ENCODE measurements at regions not wholly inside any gene's neighbourhood (a gene's known extent, or its start where the extent isn't known, plus 50 kb on each side); places are given as distances from the start of the nearest gene placed in this dataset.

GRCh38 chr4:82034878-82035277, 338.9 kb downstream of the HNRNPD start:
- TF ChIP-seq, protein P1, sequence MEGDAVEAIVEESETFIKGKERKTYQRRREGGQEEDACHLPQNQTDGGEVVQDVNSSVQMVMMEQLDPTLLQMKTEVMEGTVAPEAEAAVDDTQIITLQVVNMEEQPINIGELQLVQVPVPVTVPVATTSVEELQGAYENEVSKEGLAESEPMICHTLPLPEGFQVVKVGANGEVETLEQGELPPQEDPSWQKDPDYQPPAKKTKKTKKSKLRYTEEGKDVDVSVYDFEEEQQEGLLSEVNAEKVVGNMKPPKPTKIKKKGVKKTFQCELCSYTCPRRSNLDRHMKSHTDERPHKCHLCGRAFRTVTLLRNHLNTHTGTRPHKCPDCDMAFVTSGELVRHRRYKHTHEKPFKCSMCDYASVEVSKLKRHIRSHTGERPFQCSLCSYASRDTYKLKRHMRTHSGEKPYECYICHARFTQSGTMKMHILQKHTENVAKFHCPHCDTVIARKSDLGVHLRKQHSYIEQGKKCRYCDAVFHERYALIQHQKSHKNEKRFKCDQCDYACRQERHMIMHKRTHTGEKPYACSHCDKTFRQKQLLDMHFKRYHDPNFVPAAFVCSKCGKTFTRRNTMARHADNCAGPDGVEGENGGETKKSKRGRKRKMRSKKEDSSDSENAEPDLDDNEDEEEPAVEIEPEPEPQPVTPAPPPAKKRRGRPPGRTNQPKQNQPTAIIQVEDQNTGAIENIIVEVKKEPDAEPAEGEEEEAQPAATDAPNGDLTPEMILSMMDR (IDR thresholded peaks at IDR 0.05), result no peak
- no peak for TF ChIP-seq EP300 (IDR thresholded peaks at IDR 0.05)
- TF ChIP-seq POLR2A (IDR thresholded peaks at IDR 0.05; ENCODE audit: low read depth), result no peak
- no peak for TF ChIP-seq POLR2AphosphoS5 (IDR thresholded peaks at IDR 0.05)
- H3K27ac ChIP-seq (replicated peaks in 1 of 4), result no peak overlapping the region
- no peak for DNase-seq (ENCODE audit: extremely low spot score)
- intact Hi-C loops (cut with DNase I), result no loop called here
- no peaks in the 10 kb centered on the region for H3K9me3 ChIP-seq
- H3K4me1 ChIP-seq, result no peaks in the 10 kb centered on the region
- H3K4me3 ChIP-seq, result no peak overlapping the region
- no peaks in the 10 kb centered on the region for H3K36me3 ChIP-seq
- peaks cover 0 to 8% (median 0%) of the 10 kb centered on the region in 4 donors for H3K27me3 ChIP-seq
- WGBS, result 91% methylated on average over 2 of the region's 2 CpGs

GRCh38 chr4:82033862-82034261, 339.9 kb downstream of the HNRNPD start:
- Histone ChIP-seq H3K27ac (replicated peaks in 1 of 4) (no peak overlapping the region), H3K4me3 (no peak overlapping the region), H3K36me3 (no peaks in the 10 kb centered on the region), H3K4me1 (no peaks in the 10 kb centered on the region), H3K27me3 (peaks cover 0 to 8% (median 0%) of the 10 kb centered on the region in 4 donors), H3K9me3 (no peaks in the 10 kb centered on the region)
- TF ChIP-seq POLR2A (IDR thresholded peaks at IDR 0.05; ENCODE audit: low read depth) (no peak), EP300 (IDR thresholded peaks at IDR 0.05) (no peak), POLR2AphosphoS5 (IDR thresholded peaks at IDR 0.05) (no peak)
- TF ChIP-seq, protein P1 (IDR thresholded peaks at IDR 0.05), result no peak
- DNase-seq (ENCODE audit: extremely low spot score), result no peak
- intact Hi-C loops (cut with DNase I), result no loop called here
- WGBS, result 46% methylated on average over 2 of the region's 2 CpGs

DNA sequence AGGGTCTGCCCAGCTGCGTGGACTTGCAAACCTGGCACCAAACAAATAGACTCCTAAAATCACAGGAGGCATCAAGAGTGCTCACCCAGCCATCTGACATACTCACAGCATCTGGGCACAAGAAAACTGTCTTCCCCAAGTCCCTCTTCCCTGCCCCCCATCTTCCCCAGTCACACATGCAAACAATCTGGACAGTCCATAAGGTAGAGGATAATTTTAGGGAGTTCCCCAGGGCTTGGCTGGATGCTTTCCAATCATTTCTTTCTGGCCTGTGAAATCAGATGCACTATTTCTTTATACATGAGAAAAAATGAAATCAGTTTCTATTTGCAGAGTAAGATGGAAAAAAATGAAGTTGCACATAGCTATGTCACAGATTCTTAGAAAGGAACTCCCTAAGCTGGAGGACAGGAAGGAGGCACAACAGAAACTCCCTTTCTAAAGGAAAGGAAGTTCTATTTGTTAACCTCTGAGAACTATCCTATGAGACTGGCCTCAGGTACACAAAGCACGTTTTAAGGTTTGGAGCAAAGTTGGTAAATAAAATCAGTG, 342.3 kb downstream of the HNRNPD start:
- 86% methylated on average over 2 of the region's 2 CpGs for WGBS
- H3K36me3 ChIP-seq, result no peaks in the 10 kb centered on the region
- no peak for TF ChIP-seq POLR2A (IDR thresholded peaks at IDR 0.05; ENCODE audit: low read depth)
- TF ChIP-seq, protein P1 (IDR thresholded peaks at IDR 0.05), result no peak
- TF ChIP-seq POLR2AphosphoS5 (IDR thresholded peaks at IDR 0.05), result no peak
- TF ChIP-seq EP300 (IDR thresholded peaks at IDR 0.05), result no peak

GRCh38 chr4:82017680-82018079, 356.1 kb downstream of the HNRNPD start:
- Histone ChIP-seq H3K9me3 (peaks cover 0 to 7% (median 0%) of the 10 kb centered on the region in 4 donors), H3K36me3 (no peaks in the 10 kb centered on the region), H3K4me3 (no peak overlapping the region), H3K27ac (replicated peaks in 1 of 4) (no peak overlapping the region), H3K27me3 (no peaks in the 10 kb centered on the region), H3K4me1 (no peaks in the 10 kb centered on the region)
- intact Hi-C loops (cut with DNase I), result no loop called here
- 66% methylated on average over 2 of the region's 2 CpGs for WGBS
- TF ChIP-seq EP300 (IDR thresholded peaks at IDR 0.05) (no peak), POLR2A (IDR thresholded peaks at IDR 0.05; ENCODE audit: low read depth) (no peak), POLR2AphosphoS5 (IDR thresholded peaks at IDR 0.05) (no peak)
- TF ChIP-seq, protein P1 (IDR thresholded peaks at IDR 0.05), result no peak
- no peak for DNase-seq (ENCODE audit: extremely low spot score)

More for the DNA sequence above, 342.3 kb downstream of the HNRNPD start:
- intact Hi-C loops (cut with DNase I), result no loop called here
- DNase-seq (ENCODE audit: extremely low spot score), result no peak
- H3K27me3 ChIP-seq, result peaks cover 0 to 8% (median 0%) of the 10 kb centered on the region in 4 donors
- no peak overlapping the region for H3K4me3 ChIP-seq
- no peak overlapping the region for H3K27ac ChIP-seq (replicated peaks in 1 of 4)
- H3K9me3 ChIP-seq, result no peaks in the 10 kb centered on the region
- H3K4me1 ChIP-seq, result no peaks in the 10 kb centered on the region

DNA sequence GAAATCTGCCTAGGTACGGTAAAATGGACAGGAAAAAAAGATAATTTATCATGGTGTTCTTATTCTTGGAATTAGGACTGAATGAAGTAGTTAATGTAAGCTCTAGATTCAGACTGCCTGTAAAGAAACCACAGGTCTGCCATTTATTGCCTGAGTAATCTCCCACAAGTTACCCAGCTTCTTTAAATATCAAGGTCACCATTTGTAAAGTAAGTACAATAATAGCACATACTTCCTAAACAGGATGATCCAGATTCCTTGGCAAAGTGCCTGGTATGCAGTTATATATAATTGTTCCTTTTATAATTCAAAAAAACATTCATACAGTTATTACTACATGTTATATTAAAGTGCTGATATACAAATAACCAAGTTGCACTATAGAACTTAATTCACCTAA, 368.6 kb downstream of the HNRNPD start:
- intact Hi-C loops (cut with DNase I), result no loop called here
- WGBS, result 32% methylated on average over 1 of the region's 1 CpG
- H3K4me1 ChIP-seq, result peaks cover 0 to 6% (median 2%) of the 10 kb centered on the region in 4 donors
- no peak for DNase-seq (ENCODE audit: extremely low spot score)
- TF ChIP-seq POLR2AphosphoS5 (IDR thresholded peaks at IDR 0.05) (no peak), POLR2A (IDR thresholded peaks at IDR 0.05; ENCODE audit: low read depth) (no peak), EP300 (IDR thresholded peaks at IDR 0.05) (no peak)
- H3K9me3 ChIP-seq, result no peaks in the 10 kb centered on the region
- H3K27me3 ChIP-seq, result no peaks in the 10 kb centered on the region
- no peak overlapping the region for H3K4me3 ChIP-seq
- H3K36me3 ChIP-seq, result no peaks in the 10 kb centered on the region
- H3K27ac ChIP-seq (replicated peaks in 1 of 4), result no peak overlapping the region
